CD4-positive, alpha-beta memory T cell (primary cell): ENCODE measurements at regions not wholly inside any gene's neighbourhood (a gene's known extent, or its start where the extent isn't known, plus 50 kb on each side); places are given as distances from the start of the nearest gene placed in this dataset.
"Not testable (repeated sequence)": the region's sequence is repeated elsewhere in the genome, so short reads cannot be mapped to it uniquely, and the experiment has no call there.

ENCODE experiments used
- CTCF ChIA-PET: fragments of 350-600 bp; sonication (Branson Sonifier 250); formaldehyde crosslinking; loops from one replicate; lab custom pipeline; 2021; ENCODE audit warnings: inconsistent platforms; ENCODE audit not compliant: partially characterized antibody; lab: Charles Lee
- POLR2A ChIA-PET: fragments of 350-600 bp; sonication (Branson Sonifier 250); formaldehyde crosslinking; loops from one replicate; lab custom pipeline; 2021; ENCODE audit not compliant: partially characterized antibody; lab: Charles Lee
- DNase-seq, 5 donors: peaks; one replicate each; pipeline versions ENCODE4 v3.0.0 to v3.0.0-alpha.2; 2020 to 2022; ENCODE audit warnings: mixed read lengths in 1 of 5
- H3K27ac ChIP-seq: one replicate; pipeline ENCODE4 v1.7.0; 2013; ENCODE audit warnings: low read depth, low read length
- H3K27me3 ChIP-seq: 2 replicates; pipeline ENCODE4 v1.7.0; 2013; ENCODE audit warnings: mild to moderate bottlenecking, low read length, moderate library complexity; ENCODE audit not compliant: insufficient read depth
- H3K36me3 ChIP-seq: 2 replicates; pipeline ENCODE4 v1.7.0; 2013; ENCODE audit warnings: mild to moderate bottlenecking, low read length, moderate library complexity; ENCODE audit not compliant: insufficient read depth
- H3K4me1 ChIP-seq: 2 replicates; pipeline ENCODE4 v1.7.0; 2013; ENCODE audit warnings: mild to moderate bottlenecking, low read length, moderate library complexity; ENCODE audit not compliant: insufficient read depth
- H3K4me3 ChIP-seq, 2 donors: one replicate each; pipeline ENCODE4 v1.7.0; 2013; ENCODE audit warnings: low read length in 2 of 2, mild to moderate bottlenecking in 1 of 2
- H3K9me3 ChIP-seq, 2 donors: one replicate each; pipeline ENCODE4 v1.7.0; 2013; ENCODE audit warnings: low read length in 2 of 2, control low read depth in 1 of 2; ENCODE audit not compliant: control insufficient read depth in 1 of 2
- H3K27ac Mint-ChIP-seq, 7 donors: one replicate each; pipeline ENCODE4 v1.8.0; 2020 to 2021; ENCODE audit warnings: mixed read lengths in 7 of 7, mild to moderate bottlenecking in 6 of 7, inconsistent platforms in 3 of 7, moderate library complexity in 3 of 7
- H3K27me3 Mint-ChIP-seq, 2 donors: one replicate each; pipeline ENCODE4 v1.8.0; 2020 to 2021; ENCODE audit warnings: mixed read lengths in 2 of 2
- H3K36me3 Mint-ChIP-seq, 2 donors: one replicate each; pipeline ENCODE4 v1.8.0; 2020 to 2021; ENCODE audit warnings: mixed read lengths in 2 of 2, inconsistent platforms in 1 of 2, mild to moderate bottlenecking in 1 of 2
- H3K4me1 Mint-ChIP-seq, 4 donors: one replicate each; pipeline ENCODE4 v1.8.0; 2020 to 2021; ENCODE audit warnings: mixed read lengths in 4 of 4, mild to moderate bottlenecking in 1 of 4
- H3K4me3 Mint-ChIP-seq, 8 donors: one replicate each; pipeline ENCODE4 v1.8.0; 2020 to 2021; ENCODE audit warnings: mixed read lengths in 8 of 8, mild to moderate bottlenecking in 7 of 8, moderate library complexity in 6 of 8, inconsistent platforms in 3 of 8
- H3K9me3 Mint-ChIP-seq, 8 donors: one replicate each; pipeline ENCODE4 v1.8.0; 2020 to 2021; ENCODE audit warnings: mixed read lengths in 8 of 8, mild to moderate bottlenecking in 5 of 8, inconsistent platforms in 3 of 8, moderate library complexity in 1 of 8
- intact Hi-C: fragments of 100-400 bp; cut with micrococcal nuclease; formaldehyde crosslinking; loops from one replicate; pipeline ENCODE4 v1.15.1; 2023

DNA sequence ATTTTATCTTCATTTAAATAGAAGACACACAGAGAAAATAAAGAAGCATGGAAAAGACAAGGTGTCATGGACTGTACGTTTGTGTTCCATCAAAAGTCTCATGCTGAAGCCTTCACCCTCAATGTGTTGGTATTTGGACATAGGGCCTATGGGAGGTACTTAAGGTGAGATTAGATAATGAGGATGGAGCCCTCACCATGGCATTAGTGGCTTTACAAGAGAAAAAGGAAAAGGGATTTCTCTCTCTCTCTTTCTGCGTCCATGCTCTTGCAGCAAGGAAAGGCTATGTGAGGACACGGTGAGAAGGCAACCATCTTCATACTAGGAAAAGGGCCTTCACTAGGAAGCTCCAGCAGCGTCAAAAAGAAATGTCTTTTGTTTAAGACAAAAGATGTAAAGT is 797.0 kb upstream of the CDH10 start:
- H3K36me3 Mint-ChIP-seq, result no peaks in the 10 kb centered on the region
- POLR2A ChIA-PET, result no interaction called here
- H3K27me3 Mint-ChIP-seq, result no peaks in the 10 kb centered on the region
- Histone ChIP-seq H3K36me3 (no peaks in the 10 kb centered on the region), H3K9me3 (peaks cover 0 to 4% of the 10 kb centered on the region in 2 donors), H3K27me3 (no peaks in the 10 kb centered on the region), H3K4me1 (no peaks in the 10 kb centered on the region), H3K27ac (no peak overlapping the region), H3K4me3 (no peak overlapping the region)
- CTCF ChIA-PET, result no interaction called here
- no peaks in the 10 kb centered on the region for H3K4me1 Mint-ChIP-seq
- peaks cover 0 to 11% (median 5%) of the 10 kb centered on the region in 8 donors for H3K9me3 Mint-ChIP-seq
- DNase-seq, result no peak
- H3K27ac Mint-ChIP-seq, result no peak overlapping the region
- intact Hi-C loops, result no loop called here
- H3K4me3 Mint-ChIP-seq, result no peak overlapping the region

DNA sequence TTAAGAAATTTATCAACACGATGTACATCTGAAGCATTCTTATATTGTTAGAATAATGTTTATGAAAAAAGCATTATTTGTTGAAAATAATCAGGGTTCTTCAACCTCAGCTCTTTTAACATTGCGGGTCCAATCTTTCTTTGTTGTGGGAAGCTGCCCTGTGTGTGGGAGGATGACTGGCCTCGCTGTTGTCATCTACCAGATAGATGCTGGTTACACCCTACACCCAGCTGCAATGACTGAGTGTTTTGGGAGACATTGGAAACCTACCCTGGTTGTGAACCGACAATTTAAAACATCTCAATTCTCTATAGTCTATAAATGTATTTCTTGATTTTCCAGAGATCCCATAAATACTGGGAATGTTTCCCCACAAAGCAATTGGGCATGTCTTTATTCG is 794.2 kb upstream of the CDH10 start:
- POLR2A ChIA-PET, result no interaction called here
- intact Hi-C loops, result no loop called here
- no peaks in the 10 kb centered on the region for H3K27me3 Mint-ChIP-seq

GRCh38 chr5:25438375-25438774 is 793.6 kb upstream of the CDH10 start:
- H3K4me3 ChIP-seq, H3K9me3 ChIP-seq, H3K27ac Mint-ChIP-seq, CTCF ChIA-PET, H3K4me1 Mint-ChIP-seq, H3K36me3 ChIP-seq, H3K4me3 Mint-ChIP-seq, H3K27me3 Mint-ChIP-seq, H3K9me3 Mint-ChIP-seq, H3K27me3 ChIP-seq, intact Hi-C loops, H3K4me1 ChIP-seq, H3K27ac ChIP-seq, POLR2A ChIA-PET, H3K36me3 Mint-ChIP-seq, DNase-seq: not testable (repeated sequence)

More for the DNA sequence above, 794.2 kb upstream of the CDH10 start:
- no peak for DNase-seq
- no peaks in the 10 kb centered on the region for H3K4me1 ChIP-seq
- no peak overlapping the region for H3K4me3 ChIP-seq
- no peak overlapping the region for H3K4me3 Mint-ChIP-seq
- H3K4me1 Mint-ChIP-seq, result no peaks in the 10 kb centered on the region
- no peaks in the 10 kb centered on the region for H3K27me3 ChIP-seq
- no peaks in the 10 kb centered on the region for H3K36me3 Mint-ChIP-seq
- peaks cover 0 to 4% of the 10 kb centered on the region in 2 donors for H3K9me3 ChIP-seq
- H3K27ac ChIP-seq, result no peak overlapping the region
- no peak overlapping the region for H3K27ac Mint-ChIP-seq
- peaks cover 0 to 9% (median 3%) of the 10 kb centered on the region in 8 donors for H3K9me3 Mint-ChIP-seq
- H3K36me3 ChIP-seq, result no peaks in the 10 kb centered on the region
- CTCF ChIA-PET, result no interaction called here

DNA sequence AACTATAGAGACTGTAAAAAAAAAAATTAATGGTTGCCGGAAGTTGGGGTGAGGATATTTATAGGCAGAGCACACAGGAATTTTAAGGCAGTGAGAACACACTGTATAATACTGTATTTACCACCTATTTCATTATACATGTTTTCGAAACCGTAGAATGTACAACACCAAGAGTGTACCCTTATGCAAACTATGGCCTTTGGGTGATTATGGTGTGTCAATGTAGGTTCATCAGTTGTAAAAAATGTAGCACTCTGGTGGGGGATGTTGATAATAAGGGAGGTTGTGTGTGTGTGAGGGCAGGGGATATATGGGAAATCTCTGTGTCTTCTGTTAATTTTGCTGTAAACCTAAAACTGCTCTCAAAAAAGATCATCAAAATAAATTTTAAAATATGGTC is 791.7 kb upstream of the CDH10 start:
- Mint-ChIP-seq H3K27ac (no peak overlapping the region), H3K36me3 (no peaks in the 10 kb centered on the region), H3K4me1 (no peaks in the 10 kb centered on the region), H3K4me3 (no peak overlapping the region), H3K27me3 (no peaks in the 10 kb centered on the region), H3K9me3 (peaks cover 0 to 7% (median 5%) of the 10 kb centered on the region in 8 donors)
- no peak overlapping the region for H3K27ac ChIP-seq
- POLR2A ChIA-PET, result no interaction called here
- no peaks in the 10 kb centered on the region for H3K27me3 ChIP-seq
- no peaks in the 10 kb centered on the region for H3K4me1 ChIP-seq
- CTCF ChIA-PET, result no interaction called here
- no peaks in the 10 kb centered on the region for H3K36me3 ChIP-seq
- DNase-seq, result no peak
- H3K9me3 ChIP-seq, result peaks cover 0 to 4% of the 10 kb centered on the region in 2 donors
- H3K4me3 ChIP-seq, result no peak overlapping the region
- intact Hi-C loops, result no loop called here

- H3K9me3 ChIP-seq, result peaks cover 0 to 4% of the 10 kb centered on the region in 2 donors
- no peaks in the 10 kb centered on the region for H3K36me3 ChIP-seq
- H3K27me3 ChIP-seq, result no peaks in the 10 kb centered on the region
- H3K4me3 ChIP-seq, result no peak overlapping the region
- Mint-ChIP-seq H3K4me1 (no peaks in the 10 kb centered on the region), H3K4me3 (no peak overlapping the region), H3K27me3 (no peaks in the 10 kb centered on the region), H3K27ac (no peak overlapping the region), H3K36me3 (no peaks in the 10 kb centered on the region), H3K9me3 (peaks cover 0 to 7% (median 5%) of the 10 kb centered on the region in 8 donors)
- ChIA-PET CTCF (no interaction called here), POLR2A (no interaction called here)
- H3K27ac ChIP-seq, result no peak overlapping the region
- no peak for DNase-seq
- H3K4me1 ChIP-seq, result no peaks in the 10 kb centered on the region
- intact Hi-C loops, result no loop called here
Measured at GRCh38 chr5:25435882-25436281, 791.1 kb upstream of the CDH10 start.

- Histone ChIP-seq H3K27me3 (no peaks in the 10 kb centered on the region), H3K27ac (no peak overlapping the region), H3K36me3 (no peaks in the 10 kb centered on the region), H3K4me3 (no peak overlapping the region), H3K4me1 (no peaks in the 10 kb centered on the region), H3K9me3 (no peaks in the 10 kb centered on the region)
- no peaks in the 10 kb centered on the region for H3K4me1 Mint-ChIP-seq
- POLR2A ChIA-PET, result no interaction called here
- no peak overlapping the region for H3K4me3 Mint-ChIP-seq
- H3K9me3 Mint-ChIP-seq, result peaks cover 0 to 8% (median 0%) of the 10 kb centered on the region in 8 donors
- H3K36me3 Mint-ChIP-seq, result no peaks in the 10 kb centered on the region
- DNase-seq, result no peak
- no peak overlapping the region for H3K27ac Mint-ChIP-seq
- CTCF ChIA-PET, result no interaction called here
- intact Hi-C loops, result no loop called here
- no peaks in the 10 kb centered on the region for H3K27me3 Mint-ChIP-seq
Measured at GRCh38 chr5:25427240-25427639, 782.5 kb upstream of the CDH10 start.

DNA sequence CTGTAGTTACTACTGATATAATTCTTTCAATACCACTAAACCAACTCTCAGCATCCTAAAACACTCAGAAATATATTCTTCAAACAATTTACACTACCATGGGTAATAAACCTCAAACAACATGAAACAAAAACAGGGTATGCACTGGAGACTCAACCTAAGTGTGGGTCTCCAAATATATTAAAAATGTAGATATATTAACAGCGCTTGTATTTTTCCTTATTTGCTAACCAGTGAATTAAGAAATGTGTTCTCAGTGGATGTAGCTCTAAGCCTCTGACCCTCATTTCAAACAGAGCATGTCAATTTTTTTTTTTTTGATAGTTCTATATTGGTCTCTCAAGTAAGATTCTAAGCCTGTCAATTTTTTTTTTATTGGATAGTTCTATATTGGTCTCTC is 778.5 kb upstream of the CDH10 start:
- H3K27me3 Mint-ChIP-seq, result no peaks in the 10 kb centered on the region
- Histone ChIP-seq H3K4me3 (no peak overlapping the region), H3K27ac (no peak overlapping the region), H3K36me3 (no peaks in the 10 kb centered on the region), H3K9me3 (no peaks in the 10 kb centered on the region), H3K4me1 (no peaks in the 10 kb centered on the region), H3K27me3 (no peaks in the 10 kb centered on the region)
- H3K36me3 Mint-ChIP-seq, result no peaks in the 10 kb centered on the region
- H3K9me3 Mint-ChIP-seq, result peaks cover 0 to 8% (median 0%) of the 10 kb centered on the region in 8 donors
- no peaks in the 10 kb centered on the region for H3K4me1 Mint-ChIP-seq
- H3K4me3 Mint-ChIP-seq, result no peak overlapping the region
- intact Hi-C loops, result no loop called here
- POLR2A ChIA-PET, result no interaction called here
- H3K27ac Mint-ChIP-seq, result no peak overlapping the region
- no peak for DNase-seq
- CTCF ChIA-PET, result no interaction called here

- Mint-ChIP-seq H3K36me3 (no peaks in the 10 kb centered on the region), H3K4me3 (no peak overlapping the region), H3K27me3 (no peaks in the 10 kb centered on the region), H3K27ac (no peak overlapping the region), H3K9me3 (peaks cover 0 to 12% (median 3%) of the 10 kb centered on the region in 8 donors), H3K4me1 (no peaks in the 10 kb centered on the region)
- no peaks in the 10 kb centered on the region for H3K9me3 ChIP-seq
- H3K4me3 ChIP-seq, result no peak overlapping the region
- no peak overlapping the region for H3K27ac ChIP-seq
- intact Hi-C loops, result no loop called here
- H3K4me1 ChIP-seq, result no peaks in the 10 kb centered on the region
- no peaks in the 10 kb centered on the region for H3K36me3 ChIP-seq
- CTCF ChIA-PET, result no interaction called here
- H3K27me3 ChIP-seq, result no peaks in the 10 kb centered on the region
- no peak for DNase-seq
- POLR2A ChIA-PET, result no interaction called here
Measured at GRCh38 chr5:25419684-25420083, 774.9 kb upstream of the CDH10 start.
